Chondrocyte (in vitro differentiated cells): ENCODE measurements at regions not wholly inside any gene's neighbourhood (a gene's known extent, or its start where the extent isn't known, plus 50 kb on each side); places are given as distances from the start of the nearest gene placed in this dataset.

Experiments
- DNase-seq: peaks from one replicate; pipeline ENCODE4 v3.0.0; 2021; ENCODE audit warnings: mixed read lengths, low spot score
- H3K27ac Mint-ChIP-seq: one replicate; pipeline ENCODE4 v1.8.0; 2021; ENCODE audit warnings: mild to moderate bottlenecking, moderate library complexity, mixed read lengths; ENCODE audit not compliant: unreplicated experiment
- H3K27me3 Mint-ChIP-seq: 2 replicates; pipeline ENCODE4 v1.8.0; 2021; ENCODE audit warnings: low read depth, mixed read lengths
- H3K36me3 Mint-ChIP-seq: 2 replicates; pipeline ENCODE4 v1.8.0; 2021; ENCODE audit warnings: low read depth, mixed read lengths
- H3K4me1 Mint-ChIP-seq: 2 replicates; pipeline ENCODE4 v1.8.0; 2021; ENCODE audit warnings: low read depth, mild to moderate bottlenecking, mixed read lengths
- H3K4me3 Mint-ChIP-seq: one replicate; pipeline ENCODE4 v1.8.0; 2021; ENCODE audit warnings: mild to moderate bottlenecking, moderate library complexity, mixed read lengths; ENCODE audit not compliant: unreplicated experiment
- H3K9me3 Mint-ChIP-seq: 2 replicates; pipeline ENCODE4 v1.8.0; 2021; ENCODE audit warnings: low read depth, mixed read lengths
- TF ChIP-seq, protein P1 (sequence below): fragments of 200-600 bp; sonication (generic); IDR thresholded peaks from 2 replicates; pipeline ENCODE4 v1.5.0; 2021; ENCODE audit warnings: antibody characterized with exemption, mild to moderate bottlenecking, moderate library complexity

- no peaks in the 10 kb centered on the region for H3K27me3 Mint-ChIP-seq
- no peak overlapping the region for H3K4me3 Mint-ChIP-seq
- no peak for DNase-seq
- H3K36me3 Mint-ChIP-seq, result no peaks in the 10 kb centered on the region
- peaks cover 22% of the 10 kb centered on the region for H3K4me1 Mint-ChIP-seq
- no peaks in the 10 kb centered on the region for H3K9me3 Mint-ChIP-seq
- H3K27ac Mint-ChIP-seq, result no peak overlapping the region
- TF ChIP-seq, protein P1, sequence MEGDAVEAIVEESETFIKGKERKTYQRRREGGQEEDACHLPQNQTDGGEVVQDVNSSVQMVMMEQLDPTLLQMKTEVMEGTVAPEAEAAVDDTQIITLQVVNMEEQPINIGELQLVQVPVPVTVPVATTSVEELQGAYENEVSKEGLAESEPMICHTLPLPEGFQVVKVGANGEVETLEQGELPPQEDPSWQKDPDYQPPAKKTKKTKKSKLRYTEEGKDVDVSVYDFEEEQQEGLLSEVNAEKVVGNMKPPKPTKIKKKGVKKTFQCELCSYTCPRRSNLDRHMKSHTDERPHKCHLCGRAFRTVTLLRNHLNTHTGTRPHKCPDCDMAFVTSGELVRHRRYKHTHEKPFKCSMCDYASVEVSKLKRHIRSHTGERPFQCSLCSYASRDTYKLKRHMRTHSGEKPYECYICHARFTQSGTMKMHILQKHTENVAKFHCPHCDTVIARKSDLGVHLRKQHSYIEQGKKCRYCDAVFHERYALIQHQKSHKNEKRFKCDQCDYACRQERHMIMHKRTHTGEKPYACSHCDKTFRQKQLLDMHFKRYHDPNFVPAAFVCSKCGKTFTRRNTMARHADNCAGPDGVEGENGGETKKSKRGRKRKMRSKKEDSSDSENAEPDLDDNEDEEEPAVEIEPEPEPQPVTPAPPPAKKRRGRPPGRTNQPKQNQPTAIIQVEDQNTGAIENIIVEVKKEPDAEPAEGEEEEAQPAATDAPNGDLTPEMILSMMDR, result no peak
Observed at GRCh38 chr2:234834228-234834923, 117.4 kb upstream of the SH3BP4 start.

- H3K27ac Mint-ChIP-seq, result no peak overlapping the region
- TF ChIP-seq, protein P1, result no peak
- no peaks in the 10 kb centered on the region for H3K9me3 Mint-ChIP-seq
- no peak for DNase-seq
- H3K4me1 Mint-ChIP-seq, result peaks cover 11% of the 10 kb centered on the region
- no peaks in the 10 kb centered on the region for H3K36me3 Mint-ChIP-seq
- H3K27me3 Mint-ChIP-seq, result no peaks in the 10 kb centered on the region
- H3K4me3 Mint-ChIP-seq, result no peak overlapping the region
Observed at GRCh38 chr2:234830853-234831252, 121.0 kb upstream of the SH3BP4 start.

GRCh38 chr2:234829074-234829455 is 122.8 kb upstream of the SH3BP4 start:
- H3K36me3 Mint-ChIP-seq, result no peaks in the 10 kb centered on the region
- peaks cover 9% of the 10 kb centered on the region for H3K4me1 Mint-ChIP-seq
- H3K9me3 Mint-ChIP-seq, result no peaks in the 10 kb centered on the region
- DNase-seq, result no peak
- H3K27me3 Mint-ChIP-seq, result no peaks in the 10 kb centered on the region
- TF ChIP-seq, protein P1, result no peak
- no peak overlapping the region for H3K4me3 Mint-ChIP-seq
- no peak overlapping the region for H3K27ac Mint-ChIP-seq

GRCh38 chr2:234828382-234829073 is 123.3 kb upstream of the SH3BP4 start:
- Mint-ChIP-seq H3K36me3 (no peaks in the 10 kb centered on the region), H3K9me3 (no peaks in the 10 kb centered on the region), H3K4me1 (peaks cover 5% of the 10 kb centered on the region), H3K27me3 (no peaks in the 10 kb centered on the region), H3K27ac (no peak overlapping the region), H3K4me3 (no peak overlapping the region)
- TF ChIP-seq, protein P1, result no peak
- no peak for DNase-seq

- Mint-ChIP-seq H3K4me1 (peaks cover 5% of the 10 kb centered on the region), H3K9me3 (no peaks in the 10 kb centered on the region), H3K27me3 (no peaks in the 10 kb centered on the region), H3K27ac (no peak overlapping the region), H3K36me3 (no peaks in the 10 kb centered on the region), H3K4me3 (no peak overlapping the region)
- no peak for DNase-seq
- TF ChIP-seq, protein P1, result no peak
Observed at GRCh38 chr2:234827096-234827860, 124.5 kb upstream of the SH3BP4 start.
